ENCODE measurements at regions not wholly inside any gene's neighbourhood (a gene's known extent, or its start where the extent isn't known, plus 50 kb on each side); places are given as distances from the start of the nearest gene placed in this dataset.

- Histone ChIP-seq H3K27me3 (ENCODE audit: insufficient read depth, low read length) (no peaks in the 10 kb centered on the region), H3K4me2 (ENCODE audit: low read length) (no peak overlapping the region), H3K79me2 (ENCODE audit: insufficient read depth, low read length) (no peaks in the 10 kb centered on the region), H2AFZ (ENCODE audit: low read depth, low read length, poor library complexity, severe bottlenecking) (no peak overlapping the region), H3K36me3 (ENCODE audit: control insufficient read depth in 1 of 2, insufficient read depth in 2 of 2, low read length in 2 of 2) (no peaks in the 10 kb centered on the region), H3K27ac (ENCODE audit: low read depth, low read length) (no peak overlapping the region), H3K4me3 (replicated peaks in 1 of 2; ENCODE audit: low read depth in 1 of 2, low read length in 2 of 2) (no peak overlapping the region), H3K9ac (ENCODE audit: low read length) (no peak overlapping the region), H3K4me1 (ENCODE audit: control insufficient read depth in 1 of 2, insufficient read depth in 2 of 2, low read length in 2 of 2) (no peaks in the 10 kb centered on the region), H3K9me3 (ENCODE audit: control insufficient read depth in 1 of 2, insufficient read depth in 1 of 2, low read depth in 1 of 2, low read length in 2 of 2) (no peaks in the 10 kb centered on the region), H4K20me1 (ENCODE audit: insufficient read depth) (no peaks in the 10 kb centered on the region), H3K9me2 (ENCODE audit: insufficient read depth) (no peaks in the 10 kb centered on the region)
- no peak for DNase-seq (ENCODE audit: low read depth, low spot score)
- ChIA-PET POLR2A (no interaction called here), RAD21 (ENCODE audit: low non-redundant PET in 1 of 2, low total read pairs in 2 of 2, uncharacterized antibody in 2 of 2, unreplicated experiment in 2 of 2) (no interaction called here), CTCF (interaction anchor here (0.7 kb wide), 1 partner anchor 230 kb away, joined by 3 read pairs; no protein-coding TSS in a partner anchor)
- TF ChIP-seq SRF (IDR thresholded peaks at IDR 0.05; ENCODE audit: low read depth) (no peak), POLR2AphosphoS5 (IDR thresholded peaks at IDR 0.05; ENCODE audit: low read depth, low read length) (no peak), ATF3 (IDR thresholded peaks at IDR 0.05) (no peak), ZNF274 (IDR thresholded peaks at IDR 0.05; ENCODE audit: low read depth, low read length) (no peak), SIN3A (IDR thresholded peaks at IDR 0.05; ENCODE audit: low read depth) (no peak), REST (IDR thresholded peaks at IDR 0.05; ENCODE audit: low read depth) (no peak), JUND (IDR thresholded peaks at IDR 0.05) (no peak), CTCF (IDR thresholded peaks at IDR 0.05 in 2 of 3, conservative IDR thresholded peaks at IDR 0.05 in 1 of 3; ENCODE audit: borderline replicate concordance in 1 of 3, insufficient read depth in 1 of 3, low read depth in 2 of 3, low read length in 2 of 3) (no peak), ZBTB33 (IDR thresholded peaks at IDR 0.05; ENCODE audit: extremely low read depth, insufficient replicate concordance, low read length) (no peak), YY1 (IDR thresholded peaks at IDR 0.05; ENCODE audit: extremely low read depth, insufficient replicate concordance, low read depth, low read length) (no peak), CEBPB (IDR thresholded peaks at IDR 0.05; ENCODE audit: low read depth) (no peak), ELF1 (IDR thresholded peaks at IDR 0.05; ENCODE audit: borderline replicate concordance, low read depth) (no peak), FOSL1 (IDR thresholded peaks at IDR 0.05; ENCODE audit: low read depth) (no peak), ZFX (IDR thresholded peaks at IDR 0.05) (no peak), RAD21 (IDR thresholded peaks at IDR 0.05; ENCODE audit: low read depth) (no peak), MAX (IDR thresholded peaks at IDR 0.05) (no peak), EZH2phosphoT487 (IDR thresholded peaks at IDR 0.05; ENCODE audit: borderline replicate concordance) (no peak), EZH2 (IDR thresholded peaks at IDR 0.05) (no peak)
- BruUV-seq (replicated peaks): no TSS peak
- intact Hi-C loops (cut with micrococcal nuclease): no loop called here
- no peak for ATAC-seq
Measured at GRCh38 chr3:113058188-113058587, 67.4 kb downstream of the GTPBP8 start.
